PC-9 (cell line): ENCODE measurements at regions not wholly inside any gene's neighbourhood (a gene's known extent, or its start where the extent isn't known, plus 50 kb on each side); places are given as distances from the start of the nearest gene placed in this dataset.

Experiments
- BruUV-seq: library from RNA; stranded (reverse); fragments of 400-500 nt; replicated peaks from 2 replicates; lab custom pipeline; 2021; lab: Mats Ljungman, UMichigan
- CTCF ChIA-PET: fragments of 300-600 bp; sonication (Branson Sonifier 250); formaldehyde crosslinking; loops from one replicate; lab custom pipeline; 2022; ENCODE audit warnings: antibody characterized with exemption; lab: Charles Lee
- POLR2A ChIA-PET: fragments of 300-600 bp; sonication (Branson Sonifier 250); formaldehyde crosslinking; loops from one replicate; lab custom pipeline; 2022; ENCODE audit warnings: antibody characterized with exemption; ENCODE audit not compliant: unreplicated experiment; lab: Charles Lee
- DNase-seq, 2 experiments: peaks; one replicate each; pipeline versions ENCODE4 v3.0.0 to v3.0.0-alpha.2; 2015 to 2022; ENCODE audit warnings: mixed read lengths in 1 of 2
- H2AFZ ChIP-seq: fragments of 200-600 bp; sonication (generic); 2 replicates; pipeline ENCODE4 v1.8.1; 2017; ENCODE audit warnings: antibody characterized with exemption
- H3F3A ChIP-seq: fragments of 200-600 bp; sonication (generic); 2 replicates; pipeline ENCODE4 v1.8.1; 2017; ENCODE audit warnings: antibody characterized with exemption, mild to moderate bottlenecking, low read depth; ENCODE audit not compliant: insufficient read depth
- H3K27ac ChIP-seq: fragments of 200-600 bp; sonication (generic); 2 replicates; pipeline ENCODE4 v1.6.1; 2016; ENCODE audit warnings: mixed run types
- H3K27me3 ChIP-seq: fragments of 200-600 bp; sonication (generic); 2 replicates; pipeline ENCODE4 v1.6.1; 2016; ENCODE audit warnings: low read depth, mixed run types; ENCODE audit not compliant: insufficient read depth
- H3K36me3 ChIP-seq: fragments of 200-600 bp; sonication (generic); 2 replicates; pipeline ENCODE4 v1.6.1; 2016; ENCODE audit warnings: low read depth, mixed run types
- H3K4me1 ChIP-seq: fragments of 200-600 bp; sonication (generic); replicated peaks from 2 replicates; pipeline ENCODE4 v1.6.1; 2016; ENCODE audit warnings: mixed run types; ENCODE audit not compliant: insufficient read depth
- H3K4me2 ChIP-seq: fragments of 200-600 bp; sonication (generic); 2 replicates; pipeline ENCODE4 v1.6.1; 2017; ENCODE audit warnings: mixed run types
- H3K4me3 ChIP-seq: fragments of 200-600 bp; sonication (generic); 2 replicates; pipeline ENCODE4 v1.6.1; 2016; ENCODE audit warnings: mixed run types
- H3K79me2 ChIP-seq: fragments of 200-600 bp; sonication (generic); 2 replicates; pipeline ENCODE4 v1.6.1; 2017; ENCODE audit warnings: low read depth, mixed run types
- H3K9me2 ChIP-seq: fragments of 200-600 bp; sonication (generic); 2 replicates; pipeline ENCODE4 v1.8.1; 2017; ENCODE audit warnings: mild to moderate bottlenecking; ENCODE audit not compliant: insufficient read depth
- H3K9me3 ChIP-seq: fragments of 200-600 bp; sonication (generic); 2 replicates; pipeline ENCODE4 v1.8.1; 2016; ENCODE audit warnings: low read depth; ENCODE audit not compliant: insufficient read depth
- H4K20me1 ChIP-seq: fragments of 200-600 bp; sonication (generic); 2 replicates; pipeline ENCODE4 v1.8.1; 2017; ENCODE audit not compliant: insufficient read depth
- CTCF ChIP-seq: fragments of 200-600 bp; sonication (generic); conservative IDR thresholded peaks from 2 replicates; pipeline ENCODE4 v1.6.1; 2017; ENCODE audit warnings: mixed run types, antibody characterized with exemption, mild to moderate bottlenecking, moderate library complexity
- EZH2 ChIP-seq: fragments of 200-600 bp; sonication (generic); IDR thresholded peaks from 2 replicates; pipeline ENCODE4 v1.8.0; 2017; ENCODE audit warnings: antibody characterized with exemption, low read depth
- intact Hi-C: fragments of 100-400 bp; cut with micrococcal nuclease; formaldehyde crosslinking; loops from one replicate; pipeline ENCODE4 v1.10.0; 2022; ENCODE audit not compliant: unreplicated experiment

GRCh38 chr7:27375958-27376357 lies 133.4 kb downstream of the EVX1 start:
- Histone ChIP-seq H3K27ac (no peak overlapping the region), H3K4me1 (peaks cover 24% of the 10 kb centered on the region), H3K9me2 (no peaks in the 10 kb centered on the region), H4K20me1 (no peaks in the 10 kb centered on the region), H3K4me3 (no peak overlapping the region), H3K4me2 (no peak overlapping the region), H3F3A (peaks cover 13% of the 10 kb centered on the region; the same call in 1 of the 2 replicates), H2AFZ (no peak overlapping the region), H3K9me3 (no peaks in the 10 kb centered on the region), H3K36me3 (no peaks in the 10 kb centered on the region), H3K27me3 (no peaks in the 10 kb centered on the region), H3K79me2 (no peaks in the 10 kb centered on the region)
- ChIA-PET POLR2A (no interaction called here), CTCF (no interaction called here)
- TF ChIP-seq CTCF (no peak), EZH2 (no peak)
- intact Hi-C loops = no loop called here
- BruUV-seq = no TSS peak
- DNase-seq = no peak

GRCh38 chr7:27377988-27378387 lies 135.4 kb downstream of the EVX1 start:
- H3K9me3 ChIP-seq = no peaks in the 10 kb centered on the region
- no peak overlapping the region for H3K4me2 ChIP-seq
- H3K9me2 ChIP-seq = no peaks in the 10 kb centered on the region
- no peak overlapping the region for H3K27ac ChIP-seq
- intact Hi-C loops = no loop called here
- no peaks in the 10 kb centered on the region for H4K20me1 ChIP-seq
- H3K79me2 ChIP-seq = no peaks in the 10 kb centered on the region
- TF ChIP-seq CTCF (no peak), EZH2 (no peak)
- no peak overlapping the region for H2AFZ ChIP-seq
- ChIA-PET CTCF (no interaction called here), POLR2A (no interaction called here)
- no TSS peak for BruUV-seq
- no peak for DNase-seq
- no peaks in the 10 kb centered on the region for H3F3A ChIP-seq
- no peak overlapping the region for H3K4me3 ChIP-seq
- no peaks in the 10 kb centered on the region for H3K27me3 ChIP-seq
- peaks cover 10% of the 10 kb centered on the region for H3K4me1 ChIP-seq
- no peaks in the 10 kb centered on the region for H3K36me3 ChIP-seq

- H3K4me1 ChIP-seq = no peaks in the 10 kb centered on the region
- CTCF ChIA-PET = no interaction called here
- DNase-seq = no peak
- TF ChIP-seq CTCF (no peak), EZH2 (no peak)
- H3K9me3 ChIP-seq = no peaks in the 10 kb centered on the region
- H3K9me2 ChIP-seq = 0 out of 2 replicates have a peak, but pooled peaks cover 3% of the 10 kb centered on the region
- H2AFZ ChIP-seq = no peak overlapping the region
- no peak overlapping the region for H3K4me2 ChIP-seq
- no peaks in the 10 kb centered on the region for H3F3A ChIP-seq
- no peaks in the 10 kb centered on the region for H3K36me3 ChIP-seq
- H4K20me1 ChIP-seq = no peaks in the 10 kb centered on the region
- H3K27me3 ChIP-seq = no peaks in the 10 kb centered on the region
- no TSS peak for BruUV-seq
- POLR2A ChIA-PET = no interaction called here
- H3K4me3 ChIP-seq = no peak overlapping the region
- intact Hi-C loops = no loop called here
- H3K79me2 ChIP-seq = no peaks in the 10 kb centered on the region
- H3K27ac ChIP-seq = no peak overlapping the region
Measured at GRCh38 chr7:27382307-27382706, 139.7 kb downstream of the EVX1 start.
